ENCODE measurements at regions not wholly inside any gene's neighbourhood (a gene's known extent, or its start where the extent isn't known, plus 50 kb on each side); places are given as distances from the start of the nearest gene placed in this dataset.
A peak's percentile ranks its signal among the peaks of the same experiment; 100 is the strongest.

DNA sequence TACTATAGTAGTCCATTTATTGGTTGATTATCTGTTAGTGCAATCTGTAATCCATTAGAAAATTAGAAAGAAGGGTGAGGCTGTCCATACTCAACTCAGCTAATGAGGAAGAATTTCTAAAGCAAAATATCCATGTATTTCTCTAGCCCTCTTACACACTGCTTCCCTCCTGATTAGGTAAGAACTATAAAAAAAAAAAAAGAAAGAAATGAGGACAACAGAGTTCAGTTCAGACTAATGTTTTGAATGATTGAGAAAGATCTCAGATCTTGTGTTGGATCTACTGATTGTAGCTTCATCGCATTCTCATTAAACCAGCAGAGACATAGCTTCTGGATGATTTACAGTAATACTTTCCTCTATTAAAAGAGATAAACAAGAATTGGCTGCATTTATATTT is 233.3 kb downstream of the KLF5 start:
- Histone ChIP-seq H3K27ac (ENCODE audit: extremely low read depth, low read depth, low read length) (no peak overlapping the region), H3K9me3 (ENCODE audit: control insufficient read depth, insufficient read depth, low read depth, low read length) (no peaks in the 10 kb centered on the region), H3K36me3 (ENCODE audit: control insufficient read depth in 2 of 2, insufficient read depth in 1 of 2, low read length in 2 of 2) (no peaks in the 10 kb centered on the region), H3K4me3 (ENCODE audit: low read depth, low read length) (no peak overlapping the region), H3K4me1 (ENCODE audit: control insufficient read depth, insufficient read depth, low read length) (no peaks in the 10 kb centered on the region)
- no peak for TF ChIP-seq ZNF843 (tag by site-specific recombination; IDR thresholded peaks at IDR 0.05)
- TF ChIP-seq ZNF404 (tag by site-specific recombination; IDR thresholded peaks at IDR 0.05) = no peak
- TF ChIP-seq ZSCAN16 (tag by site-specific recombination; IDR thresholded peaks at IDR 0.05) = no peak
- CTCF ChIA-PET = no interaction called here
- POLR2A ChIA-PET = no interaction called here

DNA sequence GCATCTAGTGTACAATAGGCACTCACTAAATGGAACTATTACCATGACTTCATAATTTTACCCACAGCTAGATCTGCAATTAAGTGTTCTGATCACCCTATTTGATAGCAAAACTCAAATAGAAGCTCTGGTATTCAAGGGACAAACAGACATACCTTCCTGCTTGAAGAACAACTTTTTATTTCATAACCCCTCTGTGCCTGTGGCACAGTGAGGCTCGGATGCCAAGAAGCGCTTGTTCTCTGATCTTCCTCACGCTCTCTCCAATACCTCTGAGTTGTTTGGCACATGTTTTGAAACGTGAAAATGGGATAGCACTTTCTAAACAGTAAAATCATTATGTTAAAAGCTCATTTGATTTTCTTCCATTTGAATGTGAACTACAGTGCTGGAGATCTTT is 232.0 kb downstream of the KLF5 start:
- H3K4me1 ChIP-seq (ENCODE audit: control insufficient read depth, insufficient read depth, low read length) = no peaks in the 10 kb centered on the region
- no peaks in the 10 kb centered on the region for H3K9me3 ChIP-seq (ENCODE audit: control insufficient read depth, insufficient read depth, low read depth, low read length)
- no peak overlapping the region for H3K27ac ChIP-seq (ENCODE audit: extremely low read depth, low read depth, low read length)
- H3K4me3 ChIP-seq (ENCODE audit: low read depth, low read length) = no peak overlapping the region
- ChIA-PET POLR2A (no interaction called here), CTCF (interaction anchor here (0.6 kb wide), 1 partner anchor 154 kb away, joined by 4 read pairs; no protein-coding TSS in a partner anchor)
- no peaks in the 10 kb centered on the region for H3K36me3 ChIP-seq (ENCODE audit: control insufficient read depth in 2 of 2, insufficient read depth in 1 of 2, low read length in 2 of 2)
- TF ChIP-seq, protein P1, sequence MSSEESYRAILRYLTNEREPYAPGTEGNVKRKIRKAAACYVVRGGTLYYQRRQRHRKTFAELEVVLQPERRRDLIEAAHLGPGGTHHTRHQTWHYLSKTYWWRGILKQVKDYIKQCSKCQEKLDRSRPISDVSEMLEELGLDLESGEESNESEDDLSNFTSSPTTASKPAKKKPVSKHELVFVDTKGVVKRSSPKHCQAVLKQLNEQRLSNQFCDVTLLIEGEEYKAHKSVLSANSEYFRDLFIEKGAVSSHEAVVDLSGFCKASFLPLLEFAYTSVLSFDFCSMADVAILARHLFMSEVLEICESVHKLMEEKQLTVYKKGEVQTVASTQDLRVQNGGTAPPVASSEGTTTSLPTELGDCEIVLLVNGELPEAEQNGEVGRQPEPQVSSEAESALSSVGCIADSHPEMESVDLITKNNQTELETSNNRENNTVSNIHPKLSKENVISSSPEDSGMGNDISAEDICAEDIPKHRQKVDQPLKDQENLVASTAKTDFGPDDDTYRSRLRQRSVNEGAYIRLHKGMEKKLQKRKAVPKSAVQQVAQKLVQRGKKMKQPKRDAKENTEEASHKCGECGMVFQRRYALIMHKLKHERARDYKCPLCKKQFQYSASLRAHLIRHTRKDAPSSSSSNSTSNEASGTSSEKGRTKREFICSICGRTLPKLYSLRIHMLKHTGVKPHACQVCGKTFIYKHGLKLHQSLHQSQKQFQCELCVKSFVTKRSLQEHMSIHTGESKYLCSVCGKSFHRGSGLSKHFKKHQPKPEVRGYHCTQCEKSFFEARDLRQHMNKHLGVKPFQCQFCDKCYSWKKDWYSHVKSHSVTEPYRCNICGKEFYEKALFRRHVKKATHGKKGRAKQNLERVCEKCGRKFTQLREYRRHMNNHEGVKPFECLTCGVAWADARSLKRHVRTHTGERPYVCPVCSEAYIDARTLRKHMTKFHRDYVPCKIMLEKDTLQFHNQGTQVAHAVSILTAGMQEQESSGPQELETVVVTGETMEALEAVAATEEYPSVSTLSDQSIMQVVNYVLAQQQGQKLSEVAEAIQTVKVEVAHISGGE (tag by site-specific recombination; conservative IDR thresholded peaks at IDR 0.05; ENCODE audit: low read depth) = no peak
- TF ChIP-seq GFI1B (tag by site-specific recombination; IDR thresholded peaks at IDR 0.05) (no peak), ZNF530 (tag by site-specific recombination; IDR thresholded peaks at IDR 0.05; ENCODE audit: low read depth) (no peak), ZNF274 (IDR thresholded peaks at IDR 0.05; ENCODE audit: low read length) (no peak), ZNF274 (tag by site-specific recombination; IDR thresholded peaks at IDR 0.05; ENCODE audit: borderline replicate concordance) (no peak), ZNF529 (tag by site-specific recombination; IDR thresholded peaks at IDR 0.05; ENCODE audit: insufficient replicate concordance) (no peak), ZNF48 (tag by site-specific recombination; IDR thresholded peaks at IDR 0.05) (no peak), ZNF664 (tag by site-specific recombination; IDR thresholded peaks at IDR 0.05) (no peak), ZNF132 (tag by site-specific recombination; IDR thresholded peaks at IDR 0.05; ENCODE audit: borderline replicate concordance) (no peak), ZNF146 (tag by site-specific recombination; IDR thresholded peaks at IDR 0.05) (no peak), ZNF629 (tag by site-specific recombination; IDR thresholded peaks at IDR 0.05) (no peak), ZNF157 (tag by site-specific recombination; IDR thresholded peaks at IDR 0.05) (no peak)
- TF ChIP-seq, protein P2, sequence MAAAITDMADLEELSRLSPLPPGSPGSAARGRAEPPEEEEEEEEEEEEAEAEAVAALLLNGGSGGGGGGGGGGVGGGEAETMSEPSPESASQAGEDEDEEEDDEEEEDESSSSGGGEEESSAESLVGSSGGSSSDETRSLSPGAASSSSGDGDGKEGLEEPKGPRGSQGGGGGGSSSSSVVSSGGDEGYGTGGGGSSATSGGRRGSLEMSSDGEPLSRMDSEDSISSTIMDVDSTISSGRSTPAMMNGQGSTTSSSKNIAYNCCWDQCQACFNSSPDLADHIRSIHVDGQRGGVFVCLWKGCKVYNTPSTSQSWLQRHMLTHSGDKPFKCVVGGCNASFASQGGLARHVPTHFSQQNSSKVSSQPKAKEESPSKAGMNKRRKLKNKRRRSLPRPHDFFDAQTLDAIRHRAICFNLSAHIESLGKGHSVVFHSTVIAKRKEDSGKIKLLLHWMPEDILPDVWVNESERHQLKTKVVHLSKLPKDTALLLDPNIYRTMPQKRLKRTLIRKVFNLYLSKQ (tag by site-specific recombination; IDR thresholded peaks at IDR 0.05; ENCODE audit: borderline replicate concordance) = no peak

DNA sequence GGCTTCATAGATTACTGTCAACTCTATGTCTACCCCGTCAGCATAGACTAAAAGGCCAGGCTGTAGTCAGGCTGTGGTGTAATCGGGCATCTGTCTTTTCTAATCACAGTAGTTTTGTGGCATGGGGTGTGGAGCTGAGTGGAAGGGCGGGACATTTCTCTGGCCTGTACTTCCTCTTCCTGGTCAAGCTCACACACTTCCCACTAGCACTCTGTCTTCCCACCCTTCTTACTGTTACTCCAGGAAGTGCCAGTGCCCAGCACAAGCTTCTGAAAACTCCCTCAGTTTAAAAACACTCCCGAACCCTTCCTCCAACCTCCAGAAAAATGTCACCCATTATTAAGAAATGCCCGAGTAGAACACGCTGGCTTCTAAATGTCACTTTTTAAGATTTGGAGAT is 229.8 kb downstream of the KLF5 start:
- H3K36me3 ChIP-seq (ENCODE audit: control insufficient read depth in 2 of 2, insufficient read depth in 1 of 2, low read length in 2 of 2) = no peaks in the 10 kb centered on the region
- no peaks in the 10 kb centered on the region for H3K9me3 ChIP-seq (ENCODE audit: control insufficient read depth, insufficient read depth, low read depth, low read length)
- H3K4me3 ChIP-seq (ENCODE audit: low read depth, low read length) = no peak overlapping the region
- H3K4me1 ChIP-seq (ENCODE audit: control insufficient read depth, insufficient read depth, low read length) = no peaks in the 10 kb centered on the region
- CTCF ChIA-PET = no interaction called here
- POLR2A ChIA-PET = no interaction called here
- no peak overlapping the region for H3K27ac ChIP-seq (ENCODE audit: extremely low read depth, low read depth, low read length)
- TF ChIP-seq ZNF169 (tag by site-specific recombination; IDR thresholded peaks at IDR 0.05) (no peak), SETDB1 (IDR thresholded peaks at IDR 0.05; ENCODE audit: insufficient read length, low read length) (peak; percentile 33)

All from HEK293 (cell line).